ENCODE measurements at regions not wholly inside any gene's neighbourhood (a gene's known extent, or its start where the extent isn't known, plus 50 kb on each side); places are given as distances from the start of the nearest gene placed in this dataset.
"Not testable (repeated sequence)": the region's sequence is repeated elsewhere in the genome, so short reads cannot be mapped to it uniquely, and the experiment has no call there.

GRCh38 chr11:34001557-34002064 is 49.9 kb upstream of the CAPRIN1 start:
- Mint-ChIP-seq H3K4me1 (ENCODE audit: low read depth) (peaks cover 10% of the 10 kb centered on the region), H3K27ac (no peak overlapping the region), H3K9me3 (ENCODE audit: low read depth) (no peaks in the 10 kb centered on the region), H3K4me3 (ENCODE audit: low read depth) (no peak overlapping the region), H3K27me3 (peaks cover 21% of the 10 kb centered on the region), H3K36me3 (ENCODE audit: insufficient read depth) (no peaks in the 10 kb centered on the region)
- TF ChIP-seq CTCF (IDR thresholded peaks at IDR 0.05; ENCODE audit: unreplicated experiment) = no peak
- no peak for DNase-seq (ENCODE audit: low spot score, unreplicated experiment)

GRCh38 chr11:33999393-33999792 is 52.1 kb upstream of the CAPRIN1 start:
- H3K27me3 Mint-ChIP-seq = peaks cover 27% of the 10 kb centered on the region
- H3K9me3 Mint-ChIP-seq (ENCODE audit: low read depth) = no peaks in the 10 kb centered on the region

GRCh38 chr11:33997584-33998251 is 53.8 kb upstream of the CAPRIN1 start:
- Mint-ChIP-seq H3K36me3 (ENCODE audit: insufficient read depth) (no peaks in the 10 kb centered on the region), H3K9me3 (ENCODE audit: low read depth) (no peaks in the 10 kb centered on the region), H3K4me3 (ENCODE audit: low read depth) (no peak overlapping the region), H3K27ac (no peak overlapping the region), H3K27me3 (peaks cover 27% of the 10 kb centered on the region), H3K4me1 (ENCODE audit: low read depth) (peaks cover 9% of the 10 kb centered on the region)
- no peak for TF ChIP-seq CTCF (IDR thresholded peaks at IDR 0.05; ENCODE audit: unreplicated experiment)
- no peak for DNase-seq (ENCODE audit: low spot score, unreplicated experiment)

More at GRCh38 chr11:33999393-33999792, 52.1 kb upstream of the CAPRIN1 start:
- no peak for TF ChIP-seq CTCF (IDR thresholded peaks at IDR 0.05; ENCODE audit: unreplicated experiment)
- Mint-ChIP-seq H3K36me3 (ENCODE audit: insufficient read depth) (no peaks in the 10 kb centered on the region), H3K4me1 (ENCODE audit: low read depth) (peaks cover 10% of the 10 kb centered on the region), H3K27ac (no peak overlapping the region), H3K4me3 (ENCODE audit: low read depth) (no peak overlapping the region)
- DNase-seq (ENCODE audit: low spot score, unreplicated experiment) = no peak

GRCh38 chr11:33996498-33997454 is 54.8 kb upstream of the CAPRIN1 start:
- peaks cover 27% of the 10 kb centered on the region for H3K27me3 Mint-ChIP-seq
- peak; percentile 65 for DNase-seq (ENCODE audit: low spot score, unreplicated experiment)
- TF ChIP-seq CTCF (IDR thresholded peaks at IDR 0.05; ENCODE audit: unreplicated experiment) = peak; percentile 77
- H3K4me1 Mint-ChIP-seq (ENCODE audit: low read depth) = peaks cover 6% of the 10 kb centered on the region
- no peak overlapping the region for H3K27ac Mint-ChIP-seq
- H3K36me3 Mint-ChIP-seq (ENCODE audit: insufficient read depth) = no peaks in the 10 kb centered on the region
- no peak overlapping the region for H3K4me3 Mint-ChIP-seq (ENCODE audit: low read depth)
- H3K9me3 Mint-ChIP-seq (ENCODE audit: low read depth) = no peaks in the 10 kb centered on the region

- Mint-ChIP-seq H3K4me3 (ENCODE audit: low read depth) (no peak overlapping the region), H3K27ac (no peak overlapping the region), H3K9me3 (ENCODE audit: low read depth) (no peaks in the 10 kb centered on the region), H3K4me1 (ENCODE audit: low read depth) (peaks cover 6% of the 10 kb centered on the region), H3K36me3 (ENCODE audit: insufficient read depth) (no peaks in the 10 kb centered on the region), H3K27me3 (peaks cover 27% of the 10 kb centered on the region)
- TF ChIP-seq CTCF (IDR thresholded peaks at IDR 0.05; ENCODE audit: unreplicated experiment) = no peak
- DNase-seq (ENCODE audit: low spot score, unreplicated experiment) = no peak
Measured at GRCh38 chr11:33994937-33995336, 56.6 kb upstream of the CAPRIN1 start.

- not testable (repeated sequence) for H3K4me1 Mint-ChIP-seq (ENCODE audit: low read depth); H3K36me3 Mint-ChIP-seq (ENCODE audit: insufficient read depth); DNase-seq (ENCODE audit: low spot score, unreplicated experiment); H3K27me3 Mint-ChIP-seq; H3K9me3 Mint-ChIP-seq (ENCODE audit: low read depth); H3K27ac Mint-ChIP-seq; H3K4me3 Mint-ChIP-seq (ENCODE audit: low read depth)
Measured at GRCh38 chr11:33991136-33991535, 60.4 kb upstream of the CAPRIN1 start.

- H3K4me3 Mint-ChIP-seq (ENCODE audit: low read depth); H3K27me3 Mint-ChIP-seq; H3K4me1 Mint-ChIP-seq (ENCODE audit: low read depth); H3K9me3 Mint-ChIP-seq (ENCODE audit: low read depth); DNase-seq (ENCODE audit: low spot score, unreplicated experiment); H3K27ac Mint-ChIP-seq; H3K36me3 Mint-ChIP-seq (ENCODE audit: insufficient read depth): not testable (repeated sequence)
Measured at GRCh38 chr11:33990131-33990530, 61.4 kb upstream of the CAPRIN1 start.

Data from progenitor cell of endocrine pancreas (in vitro differentiated cells).